Heart right ventricle (tissue), 16 donors: ENCODE measurements at regions not wholly inside any gene's neighbourhood (a gene's known extent, or its start where the extent isn't known, plus 50 kb on each side); places are given as distances from the start of the nearest gene placed in this dataset.

Source experiments
- ATAC-seq, 8 donors: fragments of 200-7000 bp; cut with Tn5 transposase; one replicate each; pipeline ENCODE4 v1.9.1; 2020; ENCODE audit warnings: mild to moderate bottlenecking in 8 of 8, moderate library complexity in 8 of 8, moderate number of reproducible peaks in 1 of 8
- DNase-seq, 2 donors: peaks; one replicate each; pipeline ENCODE4 v3.0.0-alpha.2; 2020
- H3K27ac ChIP-seq, 10 donors: fragments of 200-600 bp; sonication (generic) in 2 of 10; one replicate each; pipeline versions ENCODE4 v1.5.0 to v1.8.0; 2020 to 2022; ENCODE audit warnings: mild to moderate bottlenecking in 3 of 10
- H3K27me3 ChIP-seq, 7 donors: fragments of 200-600 bp; one replicate each; pipeline ENCODE4 v1.8.0; 2021 to 2022; ENCODE audit warnings: mild to moderate bottlenecking in 2 of 7
- H3K36me3 ChIP-seq, 9 donors: fragments of 200-600 bp; sonication (generic) in 1 of 9; one replicate each; pipeline versions ENCODE4 v1.5.0 to v1.8.0; 2020 to 2022; ENCODE audit warnings: mild to moderate bottlenecking in 2 of 9
- H3K4me1 ChIP-seq, 9 donors: fragments of 200-600 bp; sonication (generic) in 1 of 9; one replicate each; pipeline versions ENCODE4 v1.5.0 to v1.8.0; 2020 to 2022; ENCODE audit warnings: mild to moderate bottlenecking in 4 of 9
- H3K4me3 ChIP-seq, 10 donors: fragments of 200-600 bp; sonication (generic) in 2 of 10; one replicate each; pipeline versions ENCODE4 v1.5.0 to v1.8.0; 2020 to 2022; ENCODE audit warnings: mild to moderate bottlenecking in 7 of 10, moderate library complexity in 2 of 10
- H3K9me3 ChIP-seq, 11 donors: fragments of 200-600 bp in 10 of 11; sonication (generic) in 2 of 11; one replicate each; pipeline versions ENCODE4 v1.5.0 to v1.8.0; 2013 to 2022; ENCODE audit warnings: mild to moderate bottlenecking in 2 of 11, control low read depth in 1 of 11, moderate library complexity in 1 of 11
- CTCF ChIP-seq, 9 donors: fragments of 200-600 bp; sonication (generic) in 2 of 9; IDR thresholded peaks; one replicate each; pipeline versions ENCODE4 v1.5.0 to v1.8.0; 2021 to 2022; ENCODE audit warnings: antibody characterized with exemption in 9 of 9, mild to moderate bottlenecking in 5 of 9, moderate library complexity in 1 of 9
- WGBS, 2 donors: extraction: QIAGEN DNeasy Blood & Tissue Kit; methylation state at CpG; one replicate each; pipeline ENCODE4 v1.1.7; 2013; ENCODE audit warnings: inconsistent platforms in 1 of 2; 5-methylcytosine and 5-hydroxymethylcytosine counted together
- intact Hi-C, 10 donors: fragments of 100-400 bp; cut with DNase I; formaldehyde crosslinking; loops; one replicate each; pipeline versions ENCODE4 v1.11.1 to v1.14.2; 2022
- donor health status: Arrhythmogenic right ventricular cardiomyopathy.
- donor health status: ischemic (EF 13 %, LVEDD 7.1; RV severe dilation, severe dysfunction).
- donor health status: healthy with polysubstance abuse.
- donor health status: DM: no; HTN: yes; CAD: no.
- donor health status: DM: no; HTN: no; CAD: no.
- donor health status: ischemic (EF 25% LVEDD 6.9; RV normal size, moderate dysfunction).
- donor health status: ischemic (EF 25% LVEDD 5.7; RV mildly dilated, moderate dysfunction).
- donor health status: healthy.
- donor health status: DM: yes; HTN: yes; CAD: no.
- donor health status: Ischemic cardiomyopathy.
- donor health status: ischemic (EF 35%, LVEDD 5.7; RV mildly dilated, moderate dysfunction).
- donor health status: nonischemic (EF 11% LVEDD 7.7; RV severe dilation, severe dysfunction).
- donor health status: DM: yes; HTN: yes; CAD: no.
- donor health status: PGD.
- donor health status: ischemic (EF 29% LVEDD 5.4; RV normal size, mild dysfunction).
- donor health status: nonischemic (EF 23%, LVEDD 6.1; RV moderate dilation, normal function).

DNA sequence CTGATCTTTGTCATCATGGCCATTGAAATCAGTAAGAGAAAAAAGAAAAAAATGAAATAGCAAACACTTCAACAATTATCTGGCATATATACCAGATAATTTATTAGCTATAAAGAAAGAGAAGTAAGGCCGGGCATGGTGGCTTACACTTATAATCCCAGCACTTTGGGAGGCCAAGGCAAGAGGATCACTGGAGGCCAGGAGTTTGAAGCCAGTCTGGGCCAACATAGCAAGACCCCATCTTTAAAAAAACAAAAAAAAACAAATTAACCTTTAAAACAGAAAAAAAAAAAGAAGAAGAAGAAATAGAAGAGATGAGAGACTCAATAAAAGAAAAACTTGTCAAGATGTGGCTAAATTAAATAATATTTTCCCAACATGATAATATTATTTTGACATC, 61.6 kb upstream of the TGIF1 start:
- Histone ChIP-seq H3K27ac (no peak overlapping the region), H3K27me3 (no peaks in the 10 kb centered on the region), H3K9me3 (peaks cover 0 to 18% (median 12%) of the 10 kb centered on the region in 11 donors), H3K36me3 (no peaks in the 10 kb centered on the region), H3K4me3 (no peak overlapping the region), H3K4me1 (no peaks in the 10 kb centered on the region)
- no peak for DNase-seq
- WGBS, 2 donors: 97 to 98% methylated on average over 1 of the region's 1 CpG
- intact Hi-C loops: no loop called here
- no peak for ATAC-seq
- TF ChIP-seq CTCF (IDR thresholded peaks at IDR 0.05): no peak

GRCh38 chr18:3388980-3389379, 61.0 kb upstream of the TGIF1 start:
- DNase-seq (no peak), ATAC-seq (no peak)
- H3K36me3 ChIP-seq: no peaks in the 10 kb centered on the region
- peaks cover 0 to 18% (median 12%) of the 10 kb centered on the region in 11 donors for H3K9me3 ChIP-seq
- H3K4me3 ChIP-seq: no peak overlapping the region
- no peak overlapping the region for H3K27ac ChIP-seq
- 64 to 67% methylated on average over 4 of the region's 4 CpGs for WGBS, 2 donors
- intact Hi-C loops: no loop called here
- no peaks in the 10 kb centered on the region for H3K27me3 ChIP-seq
- H3K4me1 ChIP-seq: no peaks in the 10 kb centered on the region
- TF ChIP-seq CTCF (IDR thresholded peaks at IDR 0.05): no peak

DNA sequence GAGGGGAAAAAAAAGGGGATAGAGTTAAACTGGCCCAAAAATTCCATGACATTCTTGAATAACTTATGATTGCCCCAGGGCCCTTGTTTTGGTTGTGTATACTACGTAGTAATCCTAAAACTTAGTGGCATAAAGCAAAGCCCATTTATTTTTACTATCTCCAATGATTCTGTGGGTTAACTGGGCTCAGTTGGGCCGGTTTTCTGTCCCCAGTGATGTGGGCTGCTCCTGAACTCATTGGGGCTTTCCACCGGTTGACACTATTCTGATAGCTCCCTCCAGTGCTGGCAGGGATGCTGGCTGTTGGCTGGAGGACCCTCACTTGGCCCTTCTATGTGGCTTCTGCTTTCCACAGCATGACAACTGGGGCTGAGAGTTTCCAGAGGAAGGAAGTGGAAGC, 60.0 kb upstream of the TGIF1 start:
- intact Hi-C loops: no loop called here
- WGBS, 2 donors: 72 to 85% methylated on average over 3 of the region's 3 CpGs
- H3K4me1 ChIP-seq: no peaks in the 10 kb centered on the region
- no peak overlapping the region for H3K27ac ChIP-seq
- no peak for ATAC-seq
- peaks cover 0 to 3% (median 0%) of the 10 kb centered on the region in 7 donors for H3K27me3 ChIP-seq
- H3K9me3 ChIP-seq: peaks cover 0 to 23% (median 12%) of the 10 kb centered on the region in 11 donors
- no peak overlapping the region for H3K4me3 ChIP-seq
- no peak for DNase-seq
- no peaks in the 10 kb centered on the region for H3K36me3 ChIP-seq
- no peak for TF ChIP-seq CTCF (IDR thresholded peaks at IDR 0.05)

DNA sequence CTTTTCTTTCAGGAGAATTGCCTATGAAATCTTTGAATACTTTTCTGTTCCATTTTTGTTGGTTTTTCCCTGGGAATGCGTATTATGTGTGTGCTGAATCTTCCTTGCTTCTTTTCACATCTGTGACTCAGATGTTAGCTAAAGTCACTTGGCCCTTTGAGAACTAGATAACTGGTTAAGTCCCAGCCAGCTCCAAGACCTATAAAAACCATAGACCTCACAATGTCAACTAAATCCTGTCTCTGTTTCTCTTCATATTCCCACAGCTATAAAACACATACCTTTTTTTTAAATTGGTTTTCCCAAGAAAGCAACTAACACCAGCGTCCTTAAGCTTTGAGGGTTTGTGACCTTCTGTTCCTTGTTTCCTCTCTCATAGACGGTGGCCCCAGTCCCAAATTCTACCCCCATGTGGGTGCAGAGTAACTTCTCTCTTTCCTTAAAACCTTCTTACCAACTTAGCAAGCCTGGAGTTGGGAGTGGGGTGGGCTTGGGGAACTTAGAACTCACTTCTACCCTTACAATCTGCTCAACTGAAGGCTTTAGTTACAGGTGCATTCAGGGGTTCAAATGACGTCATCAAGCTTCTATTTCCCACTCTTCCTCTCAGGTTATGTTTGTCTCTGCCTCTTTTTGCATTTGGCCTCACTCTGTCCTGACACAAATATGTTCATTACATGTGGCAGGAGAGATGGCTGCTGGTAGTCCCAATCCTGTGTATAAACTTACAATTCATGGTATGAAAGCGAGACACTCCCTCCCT, 58.1 kb upstream of the TGIF1 start:
- intact Hi-C loops: no loop called here
- ATAC-seq (no peak), DNase-seq (no peak)
- peaks cover 0 to 6% (median 0%) of the 10 kb centered on the region in 7 donors for H3K27me3 ChIP-seq
- H3K27ac ChIP-seq: no peak overlapping the region
- no peak overlapping the region for H3K4me3 ChIP-seq
- H3K4me1 ChIP-seq: no peaks in the 10 kb centered on the region
- no peaks in the 10 kb centered on the region for H3K36me3 ChIP-seq
- TF ChIP-seq CTCF (IDR thresholded peaks at IDR 0.05): no peak
- H3K9me3 ChIP-seq: peaks cover 0 to 25% (median 12%) of the 10 kb centered on the region in 11 donors
- WGBS, 2 donors: 84 to 92% methylated on average over 5 of the region's 5 CpGs
